ENCODE measurements at regions not wholly inside any gene's neighbourhood (a gene's known extent, or its start where the extent isn't known, plus 50 kb on each side); places are given as distances from the start of the nearest gene placed in this dataset.

GRCh38 chr6:77264970-77265369, 198.3 kb downstream of the HTR1B start:
- no peak for TF ChIP-seq EZH2 (IDR thresholded peaks at IDR 0.05; ENCODE audit: low read depth)
- TF ChIP-seq, protein P1, sequence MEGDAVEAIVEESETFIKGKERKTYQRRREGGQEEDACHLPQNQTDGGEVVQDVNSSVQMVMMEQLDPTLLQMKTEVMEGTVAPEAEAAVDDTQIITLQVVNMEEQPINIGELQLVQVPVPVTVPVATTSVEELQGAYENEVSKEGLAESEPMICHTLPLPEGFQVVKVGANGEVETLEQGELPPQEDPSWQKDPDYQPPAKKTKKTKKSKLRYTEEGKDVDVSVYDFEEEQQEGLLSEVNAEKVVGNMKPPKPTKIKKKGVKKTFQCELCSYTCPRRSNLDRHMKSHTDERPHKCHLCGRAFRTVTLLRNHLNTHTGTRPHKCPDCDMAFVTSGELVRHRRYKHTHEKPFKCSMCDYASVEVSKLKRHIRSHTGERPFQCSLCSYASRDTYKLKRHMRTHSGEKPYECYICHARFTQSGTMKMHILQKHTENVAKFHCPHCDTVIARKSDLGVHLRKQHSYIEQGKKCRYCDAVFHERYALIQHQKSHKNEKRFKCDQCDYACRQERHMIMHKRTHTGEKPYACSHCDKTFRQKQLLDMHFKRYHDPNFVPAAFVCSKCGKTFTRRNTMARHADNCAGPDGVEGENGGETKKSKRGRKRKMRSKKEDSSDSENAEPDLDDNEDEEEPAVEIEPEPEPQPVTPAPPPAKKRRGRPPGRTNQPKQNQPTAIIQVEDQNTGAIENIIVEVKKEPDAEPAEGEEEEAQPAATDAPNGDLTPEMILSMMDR (conservative IDR thresholded peaks at IDR 0.05), result no peak
